KMS-11 (cell line): ENCODE measurements at regions not wholly inside any gene's neighbourhood (a gene's known extent, or its start where the extent isn't known, plus 50 kb on each side); places are given as distances from the start of the nearest gene placed in this dataset.

Experiments
- H2AFZ ChIP-seq: fragments of 200-600 bp; sonication (generic); 2 replicates; pipeline ENCODE4 v1.6.1; 2016; ENCODE audit warnings: antibody characterized with exemption, mixed run types, low read depth
- H3K27ac ChIP-seq: fragments of 200-600 bp; sonication (generic); 2 replicates; pipeline ENCODE4 v1.6.1; 2016; ENCODE audit warnings: mild to moderate bottlenecking, mixed run types
- H3K27me3 ChIP-seq: fragments of 200-600 bp; sonication (generic); 2 replicates; pipeline ENCODE4 v1.6.1; 2017; ENCODE audit warnings: mild to moderate bottlenecking, low read depth, mixed run types, moderate library complexity; ENCODE audit not compliant: insufficient read depth
- H3K36me3 ChIP-seq: fragments of 200-600 bp; sonication (generic); 2 replicates; pipeline ENCODE4 v1.6.1; 2017; ENCODE audit warnings: mild to moderate bottlenecking, mixed run types; ENCODE audit not compliant: insufficient read depth
- H3K4me1 ChIP-seq: fragments of 200-600 bp; sonication (generic); 2 replicates; pipeline ENCODE4 v1.6.1; 2016; ENCODE audit warnings: mild to moderate bottlenecking, low read depth, mixed run types; ENCODE audit not compliant: poor library complexity, severe bottlenecking
- H3K4me2 ChIP-seq: fragments of 200-600 bp; sonication (generic); 2 replicates; pipeline ENCODE4 v1.7.0; 2016; ENCODE audit warnings: mild to moderate bottlenecking, mixed run types
- H3K4me3 ChIP-seq: fragments of 200-600 bp; sonication (generic); IDR thresholded peaks from 2 replicates; pipeline ENCODE4 v1.6.1; 2017; ENCODE audit warnings: low read depth, low read length, mixed read lengths; ENCODE audit not compliant: insufficient read depth
- H3K79me2 ChIP-seq: fragments of 200-600 bp; sonication (generic); 2 replicates; pipeline ENCODE4 v1.6.1; 2016; ENCODE audit warnings: low read depth, mixed run types; ENCODE audit not compliant: insufficient read depth
- H3K9ac ChIP-seq: fragments of 200-600 bp; sonication (generic); 2 replicates; pipeline ENCODE4 v1.6.1; 2016; ENCODE audit warnings: mild to moderate bottlenecking, mixed run types
- H4K20me1 ChIP-seq: fragments of 200-600 bp; sonication (generic); 2 replicates; pipeline ENCODE4 v1.6.1; 2016; ENCODE audit warnings: mild to moderate bottlenecking, mixed run types; ENCODE audit not compliant: insufficient read depth
- CTCF ChIP-seq: fragments of 200-600 bp; sonication (generic); conservative IDR thresholded peaks from 2 replicates; pipeline ENCODE4 v1.6.1; 2017; ENCODE audit warnings: low read depth, mild to moderate bottlenecking, antibody characterized with exemption, low read length, moderate library complexity, mixed read lengths

- TF ChIP-seq CTCF, result no peak
- H3K27ac ChIP-seq, result no peak overlapping the region
Measured at GRCh38 chrX:145464650-145465049, 217.3 kb downstream of the SPANXN1 start.

GRCh38 chrX:145475725-145476124 lies 228.4 kb downstream of the SPANXN1 start:
- H3K79me2 ChIP-seq, result no peaks in the 10 kb centered on the region
- H3K36me3 ChIP-seq, result no peaks in the 10 kb centered on the region
- no peak overlapping the region for H3K27ac ChIP-seq
- no peak overlapping the region for H3K4me2 ChIP-seq
- H3K4me1 ChIP-seq, result no peaks in the 10 kb centered on the region
- TF ChIP-seq CTCF, result no peak
- H2AFZ ChIP-seq, result no peak overlapping the region
- no peak overlapping the region for H3K9ac ChIP-seq
- H3K4me3 ChIP-seq, result no peak overlapping the region
- H4K20me1 ChIP-seq, result no peaks in the 10 kb centered on the region
- H3K27me3 ChIP-seq, result no peaks in the 10 kb centered on the region

More at GRCh38 chrX:145464650-145465049, 217.3 kb downstream of the SPANXN1 start:
- no peaks in the 10 kb centered on the region for H3K27me3 ChIP-seq
- H4K20me1 ChIP-seq, result no peaks in the 10 kb centered on the region
- H3K4me2 ChIP-seq, result no peak overlapping the region
- H3K9ac ChIP-seq, result no peak overlapping the region
- H3K36me3 ChIP-seq, result no peaks in the 10 kb centered on the region
- H3K4me1 ChIP-seq, result no peaks in the 10 kb centered on the region
- no peaks in the 10 kb centered on the region for H3K79me2 ChIP-seq
- H2AFZ ChIP-seq, result no peak overlapping the region
- no peak overlapping the region for H3K4me3 ChIP-seq

GRCh38 chrX:145484740-145485139 lies 237.4 kb downstream of the SPANXN1 start:
- Histone ChIP-seq H3K4me2 (no peak overlapping the region), H3K36me3 (no peaks in the 10 kb centered on the region), H3K4me1 (no peaks in the 10 kb centered on the region), H3K27ac (no peak overlapping the region), H3K79me2 (no peaks in the 10 kb centered on the region), H3K9ac (no peak overlapping the region), H2AFZ (no peak overlapping the region), H3K27me3 (no peaks in the 10 kb centered on the region), H4K20me1 (no peaks in the 10 kb centered on the region), H3K4me3 (no peak overlapping the region)
- no peak for TF ChIP-seq CTCF

GRCh38 chrX:145502670-145503069 lies 255.4 kb downstream of the SPANXN1 start:
- H3K4me1 ChIP-seq, result no peaks in the 10 kb centered on the region
- no peaks in the 10 kb centered on the region for H3K79me2 ChIP-seq
- no peaks in the 10 kb centered on the region for H3K27me3 ChIP-seq
- no peaks in the 10 kb centered on the region for H4K20me1 ChIP-seq
- no peak overlapping the region for H3K4me3 ChIP-seq
- no peak for TF ChIP-seq CTCF
- no peak overlapping the region for H3K27ac ChIP-seq
- no peak overlapping the region for H3K4me2 ChIP-seq
- H3K36me3 ChIP-seq, result no peaks in the 10 kb centered on the region
- H3K9ac ChIP-seq, result no peak overlapping the region
- H2AFZ ChIP-seq, result no peak overlapping the region
